ENCODE measurements at regions not wholly inside any gene's neighbourhood (a gene's known extent, or its start where the extent isn't known, plus 50 kb on each side); places are given as distances from the start of the nearest gene placed in this dataset.

GRCh38 chr6:4369616-4370015 is 234.2 kb upstream of the ECI2 start (continued):
- TF ChIP-seq POLR2A (conservative IDR thresholded peaks at IDR 0.05): no peak

- Histone ChIP-seq H3K27me3 (ENCODE audit: control insufficient read depth in 2 of 2, insufficient read depth in 2 of 2, low read length in 2 of 2) (peaks cover 10 to 18% of the 10 kb centered on the region in 2 experiments), H3K36me3 (ENCODE audit: control insufficient read depth, insufficient read depth, low read length) (no peaks in the 10 kb centered on the region), H3K4me2 (ENCODE audit: insufficient read depth, low read length) (no peak overlapping the region), H2AFZ (ENCODE audit: low read depth, low read length) (no peak overlapping the region), H3K4me1 (replicated peaks in 1 of 2; ENCODE audit: control insufficient read depth in 2 of 2, insufficient read depth in 2 of 2, low read length in 2 of 2) (peaks cover 5 to 17% of the 10 kb centered on the region in 2 experiments; a peak in 4 of 5 replicates), H3K27ac (ENCODE audit: extremely low read depth, low read depth, low read length) (no peak overlapping the region), H3K9me1 (ENCODE audit: control insufficient read depth, insufficient read depth, low read length) (no peaks in the 10 kb centered on the region), H3K4me3 (no peak overlapping the region), H4K20me1 (replicated peaks; ENCODE audit: control insufficient read depth, insufficient read depth, low read length) (0 out of 2 replicates have a peak, but pooled peaks cover 1% of the 10 kb centered on the region), H3K9ac (ENCODE audit: insufficient read depth in 1 of 2, low read depth in 2 of 2, low read length in 2 of 2) (no peak overlapping the region), H3K9me3 (replicated peaks; ENCODE audit: control insufficient read depth, insufficient read depth, low read depth, low read length) (no peaks in the 10 kb centered on the region), H3K79me2 (ENCODE audit: control insufficient read depth, insufficient read depth, low read length) (no peaks in the 10 kb centered on the region)
- ChIA-PET POLR2A (interaction anchor here (2.3 kb wide), 1 partner anchor 8 kb away, joined by 5 read pairs; no protein-coding TSS in a partner anchor), CTCF (ENCODE audit: low intra/inter-chr PET ratio) (no interaction called here)
- intact Hi-C loops (cut with micrococcal nuclease): no loop called here
- no peak for FAIRE-seq
- in situ Hi-C loops (cut with MboI): no loop called here
- no peak for ATAC-seq
- DNase-seq (ENCODE audit: extremely low read depth in 1 of 4, low spot score in 3 of 4): no peak
- no TSS peak for BruUV-seq (replicated peaks)
- TF ChIP-seq ZC3H4 (CRISPR knock-in tag; IDR thresholded peaks at IDR 0.05; ENCODE audit: borderline replicate concordance) (no peak), GTF2F1 (IDR thresholded peaks at IDR 0.05; ENCODE audit: low read depth, low read length) (no peak), LARP7 (IDR thresholded peaks at IDR 0.05) (no peak), ZBTB49 (CRISPR knock-in tag; IDR thresholded peaks at IDR 0.05; ENCODE audit: borderline replicate concordance) (no peak), DLX4 (CRISPR knock-in tag; IDR thresholded peaks at IDR 0.05) (no peak), BCLAF1 (IDR thresholded peaks at IDR 0.05; ENCODE audit: borderline replicate concordance in 1 of 2, control insufficient read depth in 1 of 2, low read depth in 2 of 2, low read length in 1 of 2) (no peak), VEZF1 (CRISPR knock-in tag; IDR thresholded peaks at IDR 0.05) (no peak), MITF (IDR thresholded peaks at IDR 0.05) (no peak), SAFB (IDR thresholded peaks at IDR 0.05; ENCODE audit: borderline replicate concordance, low read depth, low read length) (no peak)
These were observed 233.3 kb upstream of the ECI2 start for GRCh38 chr6:4368649-4369048.

Data from K562 (cell line).